Peyer's patch (tissue), 4 donors: ENCODE measurements at regions not wholly inside any gene's neighbourhood (a gene's known extent, or its start where the extent isn't known, plus 50 kb on each side); places are given as distances from the start of the nearest gene placed in this dataset.

Experiments
- DNase-seq, 3 donors: peaks; one replicate each; pipeline ENCODE4 v3.0.0-alpha.2; 2017 to 2019
- H3K27ac ChIP-seq, 4 donors: fragments of 200-600 bp; sonication (generic); one replicate each; pipeline ENCODE4 v1.5.1; 2016 to 2019
- H3K27me3 ChIP-seq, 2 donors: fragments of 200-600 bp; sonication (generic); one replicate each; pipeline ENCODE4 v1.5.1; 2019
- H3K36me3 ChIP-seq, 3 donors: fragments of 200-600 bp; sonication (generic); one replicate each; pipeline ENCODE4 v1.5.1; 2016 to 2019
- H3K4me1 ChIP-seq, 4 donors: fragments of 200-600 bp; sonication (generic); one replicate each; pipeline ENCODE4 v1.5.1; 2016 to 2019
- H3K4me3 ChIP-seq, 4 donors: fragments of 200-600 bp; sonication (generic); 1 replicate in 3 of 4; 2 replicates in 1 of 4; pipeline ENCODE4 v1.5.1; 2016 to 2019; ENCODE audit warnings: mild to moderate bottlenecking in 1 of 4
- H3K9me3 ChIP-seq, 4 donors: fragments of 200-600 bp; sonication (generic); one replicate each; pipeline ENCODE4 v1.5.1; 2016 to 2019; ENCODE audit warnings: mild to moderate bottlenecking in 1 of 4
- POLR2A ChIP-seq, 2 donors: fragments of 450-650 bp; IDR thresholded peaks; one replicate each; pipeline ENCODE4 v1.5.1; 2017; ENCODE audit warnings: antibody characterized with exemption in 2 of 2, mild to moderate bottlenecking in 2 of 2, moderate library complexity in 2 of 2
- TF ChIP-seq, protein P1 (sequence below), 6 experiments: fragments of 450-650 bp in 4 of 6; fragments of 200-600 bp in 2 of 6; sonication (generic) in 1 of 6; IDR thresholded peaks; one replicate each; pipeline ENCODE4 v1.5.1; 2017 to 2019; ENCODE audit warnings: antibody characterized with exemption in 6 of 6, mild to moderate bottlenecking in 3 of 6, moderate library complexity in 1 of 6

DNA sequence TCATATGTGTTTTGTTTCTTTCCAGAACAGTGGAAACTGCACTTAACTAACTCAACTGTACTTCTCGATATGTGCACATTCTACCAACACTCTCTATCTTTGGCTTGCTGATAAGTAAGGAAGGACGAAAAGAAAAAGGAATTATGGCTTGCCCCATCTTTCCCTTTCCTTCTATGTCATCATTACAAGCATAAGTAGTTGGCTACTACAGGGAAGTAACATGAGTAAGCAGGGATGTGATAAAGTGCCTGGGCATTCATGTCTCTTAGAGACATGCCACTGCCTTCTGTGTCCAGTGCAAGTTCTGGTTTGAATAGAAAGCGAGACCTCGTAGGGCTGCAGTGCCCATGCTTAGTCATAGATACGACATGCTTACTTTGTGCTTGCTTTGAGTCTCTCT, 342.5 kb downstream of the ETS1 start:
- H3K36me3 ChIP-seq: no peaks in the 10 kb centered on the region
- no peak for DNase-seq
- H3K9me3 ChIP-seq: no peaks in the 10 kb centered on the region
- no peaks in the 10 kb centered on the region for H3K27me3 ChIP-seq
- no peak overlapping the region for H3K27ac ChIP-seq
- no peaks in the 10 kb centered on the region for H3K4me1 ChIP-seq
- H3K4me3 ChIP-seq: no peak overlapping the region
- TF ChIP-seq, protein P1, sequence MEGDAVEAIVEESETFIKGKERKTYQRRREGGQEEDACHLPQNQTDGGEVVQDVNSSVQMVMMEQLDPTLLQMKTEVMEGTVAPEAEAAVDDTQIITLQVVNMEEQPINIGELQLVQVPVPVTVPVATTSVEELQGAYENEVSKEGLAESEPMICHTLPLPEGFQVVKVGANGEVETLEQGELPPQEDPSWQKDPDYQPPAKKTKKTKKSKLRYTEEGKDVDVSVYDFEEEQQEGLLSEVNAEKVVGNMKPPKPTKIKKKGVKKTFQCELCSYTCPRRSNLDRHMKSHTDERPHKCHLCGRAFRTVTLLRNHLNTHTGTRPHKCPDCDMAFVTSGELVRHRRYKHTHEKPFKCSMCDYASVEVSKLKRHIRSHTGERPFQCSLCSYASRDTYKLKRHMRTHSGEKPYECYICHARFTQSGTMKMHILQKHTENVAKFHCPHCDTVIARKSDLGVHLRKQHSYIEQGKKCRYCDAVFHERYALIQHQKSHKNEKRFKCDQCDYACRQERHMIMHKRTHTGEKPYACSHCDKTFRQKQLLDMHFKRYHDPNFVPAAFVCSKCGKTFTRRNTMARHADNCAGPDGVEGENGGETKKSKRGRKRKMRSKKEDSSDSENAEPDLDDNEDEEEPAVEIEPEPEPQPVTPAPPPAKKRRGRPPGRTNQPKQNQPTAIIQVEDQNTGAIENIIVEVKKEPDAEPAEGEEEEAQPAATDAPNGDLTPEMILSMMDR (IDR thresholded peaks at IDR 0.05): no peak
- TF ChIP-seq POLR2A (IDR thresholded peaks at IDR 0.05): no peak

DNA sequence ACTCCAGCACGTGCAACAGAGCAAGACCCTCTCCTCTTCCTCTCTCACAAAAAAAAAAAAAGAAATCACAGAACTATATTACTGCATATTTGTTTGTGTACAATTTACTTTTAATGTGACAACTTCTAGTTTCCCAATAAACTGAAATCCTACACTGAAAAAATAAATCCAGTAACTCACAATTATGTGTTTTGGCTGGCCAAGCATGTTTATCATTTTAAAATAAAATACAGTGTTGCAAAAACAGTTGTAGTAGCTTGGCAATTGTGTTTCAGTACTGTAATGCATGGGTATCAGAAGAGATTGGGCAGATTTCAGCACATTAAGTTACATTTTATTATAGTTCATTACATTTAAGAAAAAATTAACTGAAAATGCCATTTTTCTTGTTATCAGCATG, 344.9 kb downstream of the ETS1 start:
- H3K4me3 ChIP-seq: no peak overlapping the region
- H3K9me3 ChIP-seq: no peaks in the 10 kb centered on the region
- no peaks in the 10 kb centered on the region for H3K36me3 ChIP-seq
- TF ChIP-seq, protein P1 (IDR thresholded peaks at IDR 0.05): no peak
- no peak for TF ChIP-seq POLR2A (IDR thresholded peaks at IDR 0.05)
- H3K4me1 ChIP-seq: no peaks in the 10 kb centered on the region
- H3K27me3 ChIP-seq: no peaks in the 10 kb centered on the region
- DNase-seq: no peak
- H3K27ac ChIP-seq: no peak overlapping the region

DNA sequence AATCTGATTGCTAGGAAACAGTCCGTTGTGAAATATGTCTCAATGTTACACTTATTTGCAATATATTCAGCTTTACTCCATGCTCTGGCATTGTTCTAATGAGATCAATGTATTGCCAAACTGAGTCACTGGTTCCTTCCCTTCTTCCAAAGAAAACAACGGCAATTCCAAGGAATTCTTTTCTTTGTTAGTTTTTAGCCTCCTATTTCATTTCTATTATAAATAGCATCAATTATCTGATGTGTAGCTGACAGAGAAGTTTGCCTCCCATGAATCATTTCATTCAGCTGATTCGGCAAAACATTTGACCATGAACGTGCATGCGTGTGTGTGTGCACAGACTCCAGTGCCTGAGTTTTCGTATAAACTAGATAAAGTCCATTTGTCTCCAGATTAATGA, 346.8 kb downstream of the ETS1 start:
- no peaks in the 10 kb centered on the region for H3K36me3 ChIP-seq
- DNase-seq: no peak
- TF ChIP-seq POLR2A (IDR thresholded peaks at IDR 0.05): no peak
- TF ChIP-seq, protein P1 (IDR thresholded peaks at IDR 0.05): no peak
- H3K27me3 ChIP-seq: no peaks in the 10 kb centered on the region
- no peak overlapping the region for H3K4me3 ChIP-seq
- no peaks in the 10 kb centered on the region for H3K4me1 ChIP-seq
- H3K9me3 ChIP-seq: no peaks in the 10 kb centered on the region
- no peak overlapping the region for H3K27ac ChIP-seq

DNA sequence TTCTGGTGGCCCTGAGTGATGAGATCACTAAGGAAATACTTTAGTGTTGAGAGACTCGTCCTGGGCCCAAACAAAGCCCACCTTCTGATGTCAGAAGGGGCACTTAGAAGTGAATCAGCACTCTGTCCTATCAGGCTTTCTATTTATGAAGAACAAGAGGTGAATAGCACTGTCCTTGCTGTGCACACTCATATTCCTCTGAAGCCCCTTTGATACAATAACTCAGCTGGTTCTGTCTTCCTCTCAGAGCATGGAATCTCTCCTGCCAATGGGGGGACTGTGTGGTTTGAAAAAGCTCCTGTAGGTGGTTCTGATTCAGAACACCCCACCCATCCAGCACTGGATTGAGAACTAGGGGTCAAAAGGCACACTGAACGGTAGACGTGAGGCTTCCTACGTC, 348.1 kb downstream of the ETS1 start:
- DNase-seq: no peak
- H3K9me3 ChIP-seq: no peaks in the 10 kb centered on the region
- TF ChIP-seq, protein P1 (IDR thresholded peaks at IDR 0.05): no peak
- TF ChIP-seq POLR2A (IDR thresholded peaks at IDR 0.05): no peak
- no peaks in the 10 kb centered on the region for H3K36me3 ChIP-seq
- no peaks in the 10 kb centered on the region for H3K4me1 ChIP-seq
- H3K27me3 ChIP-seq: no peaks in the 10 kb centered on the region
- H3K27ac ChIP-seq: no peak overlapping the region
- H3K4me3 ChIP-seq: no peak overlapping the region

DNA sequence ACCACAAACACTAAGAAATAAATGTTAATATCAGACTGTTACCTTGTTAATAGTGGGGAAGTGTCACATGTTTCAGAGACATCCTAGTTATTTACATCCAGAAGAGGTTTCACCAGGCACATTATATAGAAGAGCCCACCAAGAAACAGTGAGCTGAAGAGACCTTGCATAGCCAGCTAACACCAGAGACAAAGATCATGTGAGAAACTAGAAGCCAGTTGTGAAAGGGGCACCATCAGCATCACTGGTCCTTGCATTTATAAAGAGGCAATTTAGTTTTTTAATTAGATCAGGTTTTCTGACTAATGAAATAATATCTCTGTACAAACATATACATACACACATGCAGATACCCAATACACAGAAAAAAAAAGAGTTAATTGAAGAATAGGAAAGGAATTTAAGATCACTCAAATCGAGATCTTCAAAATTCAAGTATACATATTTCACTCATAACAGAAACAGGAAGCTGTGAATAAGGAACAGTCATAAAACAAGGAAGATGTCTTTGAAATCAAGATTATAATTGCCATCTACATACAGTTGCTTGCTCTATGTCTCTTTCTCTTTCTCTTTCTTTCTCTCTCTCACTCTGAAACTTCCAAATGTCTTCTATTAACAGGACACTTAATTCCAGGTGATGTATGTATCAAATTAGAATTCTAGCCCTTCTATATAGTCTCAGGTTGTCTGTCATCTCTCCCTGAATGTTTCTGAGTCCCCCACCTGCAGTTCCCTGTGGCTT, 348.7 kb downstream of the ETS1 start:
- no peaks in the 10 kb centered on the region for H3K4me1 ChIP-seq
- H3K4me3 ChIP-seq: no peak overlapping the region
- no peak overlapping the region for H3K27ac ChIP-seq
- H3K36me3 ChIP-seq: no peaks in the 10 kb centered on the region
- TF ChIP-seq, protein P1 (IDR thresholded peaks at IDR 0.05): no peak
- TF ChIP-seq POLR2A (IDR thresholded peaks at IDR 0.05): no peak
- DNase-seq: no peak
- H3K27me3 ChIP-seq: no peaks in the 10 kb centered on the region
- no peaks in the 10 kb centered on the region for H3K9me3 ChIP-seq
